LNCaP clone FGC (cell line): ENCODE measurements at regions not wholly inside any gene's neighbourhood (a gene's known extent, or its start where the extent isn't known, plus 50 kb on each side); places are given as distances from the start of the nearest gene placed in this dataset.

Source experiments
- DNase-seq: peaks from one replicate; pipeline ENCODE4 v3.0.0-alpha.2; 2011; ENCODE audit warnings: low read depth
- H3K4me3 ChIP-seq: 2 replicates; pipeline ENCODE4 v1.5.1; 2011; ENCODE audit warnings: mild to moderate bottlenecking, low read depth, low read length, control low read depth
- CTCF ChIP-seq: IDR thresholded peaks from 2 replicates; pipeline ENCODE4 v1.5.1; 2012; ENCODE audit warnings: mild to moderate bottlenecking; ENCODE audit not compliant: control insufficient read depth, insufficient read depth; ENCODE audit errors: extremely low read depth

- TF ChIP-seq CTCF = no peak
- no peak overlapping the region for H3K4me3 ChIP-seq
- no peak for DNase-seq
These were observed 123.4 kb downstream of the CTTN start for GRCh38 chr11:70521475-70522308.

- DNase-seq = no peak
- TF ChIP-seq CTCF = no peak
- no peak overlapping the region for H3K4me3 ChIP-seq
These were observed 123.9 kb downstream of the CTTN start for GRCh38 chr11:70522309-70522592.

- no peak for TF ChIP-seq CTCF
- DNase-seq = no peak
- H3K4me3 ChIP-seq = no peak overlapping the region
These were observed 124.4 kb downstream of the CTTN start for GRCh38 chr11:70522593-70523311.

GRCh38 chr11:70523384-70524095 lies 125.2 kb downstream of the CTTN start:
- H3K4me3 ChIP-seq = no peak overlapping the region
- DNase-seq = no peak
- no peak for TF ChIP-seq CTCF

- no peak for DNase-seq
- no peak overlapping the region for H3K4me3 ChIP-seq
- no peak for TF ChIP-seq CTCF
These were observed 126.0 kb downstream of the CTTN start for GRCh38 chr11:70524096-70524922.

- TF ChIP-seq CTCF = no peak
- no peak overlapping the region for H3K4me3 ChIP-seq
- DNase-seq = no peak
These were observed 126.7 kb downstream of the CTTN start for GRCh38 chr11:70525006-70525405.
